ENCODE measurements at regions not wholly inside any gene's neighbourhood (a gene's known extent, or its start where the extent isn't known, plus 50 kb on each side); places are given as distances from the start of the nearest gene placed in this dataset.

DNA sequence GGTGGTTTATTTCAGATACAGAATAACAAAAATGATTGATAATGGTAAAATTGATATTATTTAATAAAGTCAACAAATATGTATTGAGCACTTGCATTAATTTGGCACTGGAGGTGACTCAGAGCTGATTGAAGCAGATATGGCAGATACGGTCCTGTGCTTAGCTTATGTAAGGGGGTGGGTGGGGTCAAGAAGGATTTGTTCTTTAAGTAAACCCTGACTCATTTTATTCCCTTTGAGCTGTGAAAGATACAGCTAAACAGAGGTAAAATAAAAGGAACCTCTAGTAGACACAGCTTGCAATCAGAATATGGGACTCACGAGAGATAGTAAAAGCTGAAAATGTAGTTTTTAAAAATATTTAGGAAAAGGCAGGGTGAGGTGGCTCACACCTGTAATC, 201.3 kb upstream of the CLINT1 start:
- H3K4me3 ChIP-seq (ENCODE audit: low read length) = no peak overlapping the region
- intact Hi-C loops (cut with DNase I) = no loop called here
- no peaks in the 10 kb centered on the region for H3K27me3 ChIP-seq (ENCODE audit: control insufficient read depth, insufficient read depth)
- no peaks in the 10 kb centered on the region for H3K9me3 ChIP-seq (ENCODE audit: control insufficient read depth, low read length)
- WGBS = 83% methylated on average over 2 of the region's 2 CpGs
- no peaks in the 10 kb centered on the region for H3K4me1 ChIP-seq (ENCODE audit: control insufficient read depth, insufficient read depth, low read length)
- DNase-seq (no peak), ATAC-seq (no peak)
- H3K27ac ChIP-seq (ENCODE audit: low read length) = no peak overlapping the region

DNA sequence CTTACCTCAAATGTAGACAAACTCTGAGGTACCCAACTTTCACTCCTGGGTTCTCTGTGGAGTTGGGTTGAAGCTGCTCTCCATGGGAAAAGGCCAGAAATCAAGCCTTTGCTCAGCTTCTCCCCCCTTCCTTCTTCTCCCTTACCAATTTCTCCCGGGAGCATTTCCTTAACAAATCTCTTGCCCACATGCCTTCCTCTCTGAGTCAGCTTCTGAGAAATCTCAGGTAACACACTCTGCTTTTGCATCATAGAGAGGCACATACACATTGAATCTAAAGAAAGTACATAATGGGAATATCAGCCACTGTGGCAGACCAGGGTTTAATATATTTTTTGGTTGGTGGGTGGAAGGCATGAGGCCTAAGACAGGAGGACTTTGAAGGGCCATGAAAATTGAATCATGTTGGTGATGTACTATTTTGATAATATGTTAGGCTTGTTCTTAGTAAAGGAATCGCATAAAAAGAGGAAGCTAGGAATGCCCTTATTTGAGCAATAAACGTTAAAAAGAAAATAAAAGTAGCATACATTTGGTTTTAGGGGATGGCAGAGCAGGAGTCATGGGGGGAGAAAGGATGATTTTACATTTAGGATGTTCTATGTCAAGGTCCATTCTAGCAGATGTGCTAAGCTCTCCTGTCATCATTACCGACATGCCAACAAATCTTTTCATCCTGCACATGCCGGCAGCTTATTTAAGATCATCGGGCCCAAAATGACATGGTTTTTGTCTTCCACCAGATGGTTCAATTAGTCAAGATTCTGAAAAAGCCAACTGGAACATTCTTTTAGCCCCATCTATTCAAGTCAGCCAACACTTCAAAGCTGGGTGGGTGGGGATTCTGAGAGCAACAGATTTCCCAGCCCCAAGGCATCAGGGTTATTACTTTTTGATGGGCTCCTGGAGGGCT, 199.5 kb upstream of the CLINT1 start:
- intact Hi-C loops (cut with DNase I) = no loop called here
- H3K9me3 ChIP-seq (ENCODE audit: control insufficient read depth, low read length) = no peaks in the 10 kb centered on the region

DNA sequence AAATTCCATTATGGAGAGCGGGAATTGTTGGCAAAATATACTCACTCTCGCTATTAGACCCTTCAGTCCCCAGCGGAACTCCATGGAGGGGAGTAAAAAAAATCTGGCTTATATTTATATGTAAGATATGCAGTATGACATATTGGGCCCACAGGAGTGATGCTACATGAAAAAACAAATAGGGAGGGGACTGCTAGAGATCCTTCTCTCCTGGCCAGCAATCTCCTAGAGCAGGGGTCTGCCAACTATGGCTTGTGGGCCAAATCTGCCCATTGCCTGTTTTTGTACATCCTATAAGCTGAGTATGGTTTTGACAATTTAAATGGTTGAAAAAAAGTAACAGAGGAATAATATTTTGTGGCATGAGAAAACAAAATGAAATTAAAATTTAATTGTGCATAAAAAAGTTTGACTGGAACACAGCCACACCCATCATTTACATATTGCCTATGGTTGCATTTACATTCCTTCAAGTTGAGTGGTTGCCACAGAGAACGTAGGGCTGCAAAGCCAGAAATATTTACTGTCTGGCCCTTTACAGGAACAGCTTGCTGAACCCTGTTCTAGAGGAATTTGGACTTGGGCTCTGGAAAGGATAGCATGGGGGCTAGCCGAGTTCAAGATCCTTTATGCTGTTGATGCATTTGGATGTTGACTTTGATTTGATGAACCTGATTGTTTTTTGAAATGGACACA, 197.3 kb upstream of the CLINT1 start:
- intact Hi-C loops (cut with DNase I) = no loop called here
- no peak for DNase-seq
- no peak for ATAC-seq
- WGBS = 88% methylated on average over 5 of the region's 5 CpGs
- no peak overlapping the region for H3K27ac ChIP-seq (ENCODE audit: low read length)
- H3K4me1 ChIP-seq (ENCODE audit: control insufficient read depth, insufficient read depth, low read length) = no peaks in the 10 kb centered on the region
- H3K27me3 ChIP-seq (ENCODE audit: control insufficient read depth, insufficient read depth) = no peaks in the 10 kb centered on the region
- no peak overlapping the region for H3K4me3 ChIP-seq (ENCODE audit: low read length)
- no peaks in the 10 kb centered on the region for H3K9me3 ChIP-seq (ENCODE audit: control insufficient read depth, low read length)

More for the DNA sequence above, 199.5 kb upstream of the CLINT1 start:
- ATAC-seq = no peak
- H3K27ac ChIP-seq (ENCODE audit: low read length) = no peak overlapping the region
- no peak for DNase-seq
- no peaks in the 10 kb centered on the region for H3K4me1 ChIP-seq (ENCODE audit: control insufficient read depth, insufficient read depth, low read length)
- H3K27me3 ChIP-seq (ENCODE audit: control insufficient read depth, insufficient read depth) = no peaks in the 10 kb centered on the region
- H3K4me3 ChIP-seq (ENCODE audit: low read length) = no peak overlapping the region
- WGBS = 75% methylated on average over 6 of the region's 6 CpGs

GRCh38 chr5:158055111-158055501, 196.2 kb upstream of the CLINT1 start:
- no peak for DNase-seq
- H3K9me3 ChIP-seq (ENCODE audit: control insufficient read depth, low read length) = no peaks in the 10 kb centered on the region
- H3K4me1 ChIP-seq (ENCODE audit: control insufficient read depth, insufficient read depth, low read length) = no peaks in the 10 kb centered on the region
- ATAC-seq = no peak
- no peaks in the 10 kb centered on the region for H3K27me3 ChIP-seq (ENCODE audit: control insufficient read depth, insufficient read depth)
- no peak overlapping the region for H3K27ac ChIP-seq (ENCODE audit: low read length)
- H3K4me3 ChIP-seq (ENCODE audit: low read length) = no peak overlapping the region
- 59% methylated on average over 4 of the region's 4 CpGs for WGBS
- intact Hi-C loops (cut with DNase I) = no loop called here

- Histone ChIP-seq H3K27ac (ENCODE audit: low read length) (no peak overlapping the region), H3K27me3 (ENCODE audit: control insufficient read depth, insufficient read depth) (no peaks in the 10 kb centered on the region), H3K4me1 (ENCODE audit: control insufficient read depth, insufficient read depth, low read length) (no peaks in the 10 kb centered on the region), H3K4me3 (ENCODE audit: low read length) (no peak overlapping the region), H3K9me3 (ENCODE audit: control insufficient read depth, low read length) (no peaks in the 10 kb centered on the region)
- 54% methylated on average over 9 of the region's 9 CpGs for WGBS
- intact Hi-C loops (cut with DNase I) = no loop called here
- ATAC-seq (no peak), DNase-seq (no peak)
Observed at GRCh38 chr5:158054223-158055110, 195.5 kb upstream of the CLINT1 start.

DNA sequence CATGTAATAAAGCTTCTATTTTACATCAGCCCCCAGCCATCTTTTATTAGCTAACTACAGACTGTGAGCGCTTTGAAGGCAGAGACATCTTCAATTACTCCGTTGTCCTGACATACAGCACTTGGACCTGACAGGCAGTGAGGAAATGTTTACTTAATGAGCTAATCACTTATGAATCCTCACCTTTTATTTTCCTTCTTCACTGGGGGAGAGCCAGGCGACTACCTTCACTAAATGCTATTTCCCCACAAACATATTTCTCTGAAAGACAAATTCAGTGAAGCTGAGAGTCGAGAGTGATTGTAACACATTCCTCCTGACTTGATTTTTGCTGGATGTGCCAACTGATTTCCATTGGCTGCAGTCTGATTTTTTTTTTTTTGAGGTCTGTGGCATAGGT, 192.1 kb upstream of the CLINT1 start:
- Histone ChIP-seq H3K4me1 (ENCODE audit: control insufficient read depth, insufficient read depth, low read length) (no peaks in the 10 kb centered on the region), H3K27me3 (ENCODE audit: control insufficient read depth, insufficient read depth) (no peaks in the 10 kb centered on the region), H3K9me3 (ENCODE audit: control insufficient read depth, low read length) (no peaks in the 10 kb centered on the region), H3K4me3 (ENCODE audit: low read length) (no peak overlapping the region), H3K27ac (ENCODE audit: low read length) (no peak overlapping the region)
- intact Hi-C loops (cut with DNase I) = no loop called here
- 59% methylated on average over 4 of the region's 4 CpGs for WGBS
- no peak for ATAC-seq
- DNase-seq = no peak

DNA sequence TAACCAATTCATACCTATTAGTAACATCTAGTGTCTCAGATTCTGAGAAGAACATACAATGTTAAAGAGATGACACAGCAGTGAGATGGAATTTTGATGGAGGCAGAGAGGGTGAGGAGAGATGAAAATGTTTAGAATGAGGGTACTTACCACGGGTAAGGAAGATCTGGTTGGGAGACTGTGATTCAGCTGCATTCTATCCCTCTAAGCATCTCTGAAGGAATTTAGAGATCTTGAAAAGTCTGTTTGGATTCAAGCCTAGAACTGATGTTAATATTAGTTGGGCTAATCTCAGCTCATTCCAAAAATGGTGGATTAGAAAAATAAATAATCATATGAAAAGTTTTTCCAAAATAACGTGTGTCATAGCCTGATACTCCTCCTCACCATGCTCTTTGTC, 191.5 kb upstream of the CLINT1 start:
- ATAC-seq (no peak), DNase-seq (no peak)
- 37% methylated on average over 2 of the region's 2 CpGs for WGBS
- intact Hi-C loops (cut with DNase I) = no loop called here
- Histone ChIP-seq H3K27me3 (ENCODE audit: control insufficient read depth, insufficient read depth) (no peaks in the 10 kb centered on the region), H3K4me3 (ENCODE audit: low read length) (no peak overlapping the region), H3K4me1 (ENCODE audit: control insufficient read depth, insufficient read depth, low read length) (no peaks in the 10 kb centered on the region), H3K27ac (ENCODE audit: low read length) (no peak overlapping the region), H3K9me3 (ENCODE audit: control insufficient read depth, low read length) (no peaks in the 10 kb centered on the region)

GRCh38 chr5:158049459-158049858, 190.5 kb upstream of the CLINT1 start:
- Histone ChIP-seq H3K27me3 (ENCODE audit: control insufficient read depth, insufficient read depth) (no peaks in the 10 kb centered on the region), H3K9me3 (ENCODE audit: control insufficient read depth, low read length) (no peaks in the 10 kb centered on the region), H3K4me3 (ENCODE audit: low read length) (no peak overlapping the region), H3K4me1 (ENCODE audit: control insufficient read depth, insufficient read depth, low read length) (no peaks in the 10 kb centered on the region), H3K27ac (ENCODE audit: low read length) (no peak overlapping the region)
- ATAC-seq (no peak), DNase-seq (no peak)
- intact Hi-C loops (cut with DNase I) = no loop called here
- 59% methylated on average over 1 of the region's 1 CpG for WGBS

- H3K4me3 ChIP-seq (ENCODE audit: low read length) = no peak overlapping the region
- intact Hi-C loops (cut with DNase I) = no loop called here
- H3K27ac ChIP-seq (ENCODE audit: low read length) = no peak overlapping the region
- H3K27me3 ChIP-seq (ENCODE audit: control insufficient read depth, insufficient read depth) = no peaks in the 10 kb centered on the region
- WGBS = 88% methylated on average over 1 of the region's 1 CpG
- no peak for ATAC-seq
- DNase-seq = no peak
- no peaks in the 10 kb centered on the region for H3K4me1 ChIP-seq (ENCODE audit: control insufficient read depth, insufficient read depth, low read length)
- H3K9me3 ChIP-seq (ENCODE audit: control insufficient read depth, low read length) = no peaks in the 10 kb centered on the region
Observed at GRCh38 chr5:158045696-158046095, 186.8 kb upstream of the CLINT1 start.

- Histone ChIP-seq H3K9me3 (ENCODE audit: control insufficient read depth, low read length) (no peaks in the 10 kb centered on the region), H3K27ac (ENCODE audit: low read length) (no peak overlapping the region), H3K4me1 (ENCODE audit: control insufficient read depth, insufficient read depth, low read length) (no peaks in the 10 kb centered on the region), H3K4me3 (ENCODE audit: low read length) (no peak overlapping the region), H3K27me3 (ENCODE audit: control insufficient read depth, insufficient read depth) (no peaks in the 10 kb centered on the region)
- ATAC-seq (no peak), DNase-seq (no peak)
- WGBS = 74% methylated on average over 2 of the region's 2 CpGs
- intact Hi-C loops (cut with DNase I) = no loop called here
Observed at GRCh38 chr5:158039911-158040347, 181.0 kb upstream of the CLINT1 start.

- 98% methylated on average over 1 of the region's 1 CpG for WGBS
- intact Hi-C loops (cut with DNase I) = no loop called here
- no peak overlapping the region for H3K27ac ChIP-seq (ENCODE audit: low read length)
Observed at GRCh38 chr5:158039441-158039840, 180.5 kb upstream of the CLINT1 start.

More at GRCh38 chr5:158039441-158039840, 180.5 kb upstream of the CLINT1 start:
- Histone ChIP-seq H3K4me3 (ENCODE audit: low read length) (no peak overlapping the region), H3K4me1 (ENCODE audit: control insufficient read depth, insufficient read depth, low read length) (no peaks in the 10 kb centered on the region), H3K9me3 (ENCODE audit: control insufficient read depth, low read length) (no peaks in the 10 kb centered on the region), H3K27me3 (ENCODE audit: control insufficient read depth, insufficient read depth) (no peaks in the 10 kb centered on the region)
- no peak for DNase-seq
- no peak for ATAC-seq
